PFSK-1 (cell line): ENCODE measurements at regions not wholly inside any gene's neighbourhood (a gene's known extent, or its start where the extent isn't known, plus 50 kb on each side); places are given as distances from the start of the nearest gene placed in this dataset.

Source experiments
- FOXP2 ChIP-seq: optimal IDR thresholded peaks from 2 replicates; pipeline ENCODE3; 2011; ENCODE audit warnings: borderline replicate concordance, control low read depth, inconsistent platforms; ENCODE audit not compliant: insufficient read depth; ENCODE audit errors: extremely low read length, extremely low read depth
- POLR2AphosphoS5 ChIP-seq: IDR thresholded peaks from 2 replicates; pipeline ENCODE4 v1.6.1; 2012; ENCODE audit warnings: low read depth, mild to moderate bottlenecking, control low read depth, low read length, moderate library complexity
- SIN3A ChIP-seq: IDR thresholded peaks from 2 replicates; pipeline ENCODE4 v1.6.1; 2012; ENCODE audit warnings: mild to moderate bottlenecking, low read length, moderate library complexity, borderline replicate concordance; ENCODE audit not compliant: insufficient read depth
- TAF1 ChIP-seq: IDR thresholded peaks from 2 replicates; pipeline ENCODE4 v1.6.1; 2012; ENCODE audit warnings: low read length, control low read depth, borderline replicate concordance; ENCODE audit not compliant: insufficient read depth
- TF ChIP-seq, protein P1 (sequence below), 2 experiments: IDR thresholded peaks; 2 replicates each; pipeline versions ENCODE4 v1.6.1 to v1.8.0; 2011 to 2012; ENCODE audit warnings: low read depth in 2 of 2, low read length in 2 of 2, control low read depth in 1 of 2, inconsistent platforms in 1 of 2, mild to moderate bottlenecking in 1 of 2, moderate library complexity in 1 of 2; ENCODE audit not compliant: insufficient read depth in 1 of 2

DNA sequence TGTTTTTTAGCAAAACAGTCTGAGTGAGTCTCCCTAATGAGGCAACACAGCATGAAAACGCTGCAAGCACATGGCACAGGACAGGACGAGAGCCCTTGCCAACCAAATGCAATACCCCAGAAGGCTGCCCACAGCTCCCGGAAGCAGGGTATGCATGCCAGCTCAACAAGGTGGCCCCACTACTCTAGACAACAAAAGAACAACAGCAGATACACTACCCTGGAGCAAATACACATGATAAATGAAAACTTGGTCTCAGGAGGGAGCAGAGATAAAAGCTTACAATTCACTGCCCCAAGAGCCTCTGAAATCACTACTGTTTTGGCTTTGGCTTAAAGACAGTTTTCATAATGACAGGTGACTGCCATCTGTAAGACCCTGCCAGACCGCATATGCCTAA lies 785.4 kb upstream of the API5 start:
- TF ChIP-seq FOXP2 (no peak), SIN3A (no peak), POLR2AphosphoS5 (no peak), TAF1 (no peak)
- TF ChIP-seq, protein P1, sequence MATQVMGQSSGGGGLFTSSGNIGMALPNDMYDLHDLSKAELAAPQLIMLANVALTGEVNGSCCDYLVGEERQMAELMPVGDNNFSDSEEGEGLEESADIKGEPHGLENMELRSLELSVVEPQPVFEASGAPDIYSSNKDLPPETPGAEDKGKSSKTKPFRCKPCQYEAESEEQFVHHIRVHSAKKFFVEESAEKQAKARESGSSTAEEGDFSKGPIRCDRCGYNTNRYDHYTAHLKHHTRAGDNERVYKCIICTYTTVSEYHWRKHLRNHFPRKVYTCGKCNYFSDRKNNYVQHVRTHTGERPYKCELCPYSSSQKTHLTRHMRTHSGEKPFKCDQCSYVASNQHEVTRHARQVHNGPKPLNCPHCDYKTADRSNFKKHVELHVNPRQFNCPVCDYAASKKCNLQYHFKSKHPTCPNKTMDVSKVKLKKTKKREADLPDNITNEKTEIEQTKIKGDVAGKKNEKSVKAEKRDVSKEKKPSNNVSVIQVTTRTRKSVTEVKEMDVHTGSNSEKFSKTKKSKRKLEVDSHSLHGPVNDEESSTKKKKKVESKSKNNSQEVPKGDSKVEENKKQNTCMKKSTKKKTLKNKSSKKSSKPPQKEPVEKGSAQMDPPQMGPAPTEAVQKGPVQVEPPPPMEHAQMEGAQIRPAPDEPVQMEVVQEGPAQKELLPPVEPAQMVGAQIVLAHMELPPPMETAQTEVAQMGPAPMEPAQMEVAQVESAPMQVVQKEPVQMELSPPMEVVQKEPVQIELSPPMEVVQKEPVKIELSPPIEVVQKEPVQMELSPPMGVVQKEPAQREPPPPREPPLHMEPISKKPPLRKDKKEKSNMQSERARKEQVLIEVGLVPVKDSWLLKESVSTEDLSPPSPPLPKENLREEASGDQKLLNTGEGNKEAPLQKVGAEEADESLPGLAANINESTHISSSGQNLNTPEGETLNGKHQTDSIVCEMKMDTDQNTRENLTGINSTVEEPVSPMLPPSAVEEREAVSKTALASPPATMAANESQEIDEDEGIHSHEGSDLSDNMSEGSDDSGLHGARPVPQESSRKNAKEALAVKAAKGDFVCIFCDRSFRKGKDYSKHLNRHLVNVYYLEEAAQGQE (IDR thresholded peaks at IDR 0.05; ENCODE audit: insufficient read depth in 1 of 2, low read depth in 2 of 2, low read length in 2 of 2) = no peak

DNA sequence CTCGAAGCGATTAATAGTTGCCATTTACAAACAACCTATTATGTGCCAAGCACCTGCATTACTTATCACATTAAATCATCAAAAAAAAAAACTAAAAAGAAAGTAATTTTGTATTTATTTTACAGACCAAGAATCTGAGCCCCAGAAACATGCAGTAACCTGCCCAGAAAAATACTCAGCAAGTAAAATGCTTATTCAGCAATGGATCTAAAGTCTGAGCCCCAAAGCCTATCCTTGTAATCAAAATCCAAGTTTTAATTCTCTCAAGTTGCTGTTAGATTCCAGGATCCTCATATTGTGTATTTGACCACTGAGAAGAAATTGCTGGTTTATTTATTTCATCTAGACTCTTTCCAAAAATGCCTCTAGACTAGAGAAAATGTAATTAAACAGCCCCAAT lies 783.3 kb upstream of the API5 start:
- TF ChIP-seq POLR2AphosphoS5 (no peak), SIN3A (no peak), TAF1 (no peak), FOXP2 (no peak)
- TF ChIP-seq, protein P1 (IDR thresholded peaks at IDR 0.05; ENCODE audit: insufficient read depth in 1 of 2, low read depth in 2 of 2, low read length in 2 of 2) = no peak

DNA sequence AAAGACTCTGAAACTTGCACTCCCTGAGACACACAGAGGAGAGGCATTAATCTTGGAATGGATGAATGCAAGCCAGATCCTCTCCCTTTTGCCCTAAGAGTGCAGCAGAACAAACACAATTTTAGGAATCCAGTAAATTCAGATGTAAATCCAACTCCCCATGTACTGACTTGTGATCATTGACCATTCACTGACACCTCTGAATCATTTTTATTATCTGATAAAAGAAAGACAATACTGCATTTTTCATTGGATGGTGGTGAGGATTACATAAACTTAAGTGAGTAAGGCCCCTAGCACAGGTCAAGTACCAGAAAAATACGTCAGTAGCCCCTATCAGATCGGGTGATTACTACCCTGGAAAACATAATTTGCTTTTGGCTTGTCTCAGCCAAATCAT lies 782.9 kb upstream of the API5 start:
- no peak for TF ChIP-seq FOXP2
- no peak for TF ChIP-seq POLR2AphosphoS5
- no peak for TF ChIP-seq TAF1
- TF ChIP-seq, protein P1 (IDR thresholded peaks at IDR 0.05; ENCODE audit: insufficient read depth in 1 of 2, low read depth in 2 of 2, low read length in 2 of 2) = no peak
- no peak for TF ChIP-seq SIN3A

DNA sequence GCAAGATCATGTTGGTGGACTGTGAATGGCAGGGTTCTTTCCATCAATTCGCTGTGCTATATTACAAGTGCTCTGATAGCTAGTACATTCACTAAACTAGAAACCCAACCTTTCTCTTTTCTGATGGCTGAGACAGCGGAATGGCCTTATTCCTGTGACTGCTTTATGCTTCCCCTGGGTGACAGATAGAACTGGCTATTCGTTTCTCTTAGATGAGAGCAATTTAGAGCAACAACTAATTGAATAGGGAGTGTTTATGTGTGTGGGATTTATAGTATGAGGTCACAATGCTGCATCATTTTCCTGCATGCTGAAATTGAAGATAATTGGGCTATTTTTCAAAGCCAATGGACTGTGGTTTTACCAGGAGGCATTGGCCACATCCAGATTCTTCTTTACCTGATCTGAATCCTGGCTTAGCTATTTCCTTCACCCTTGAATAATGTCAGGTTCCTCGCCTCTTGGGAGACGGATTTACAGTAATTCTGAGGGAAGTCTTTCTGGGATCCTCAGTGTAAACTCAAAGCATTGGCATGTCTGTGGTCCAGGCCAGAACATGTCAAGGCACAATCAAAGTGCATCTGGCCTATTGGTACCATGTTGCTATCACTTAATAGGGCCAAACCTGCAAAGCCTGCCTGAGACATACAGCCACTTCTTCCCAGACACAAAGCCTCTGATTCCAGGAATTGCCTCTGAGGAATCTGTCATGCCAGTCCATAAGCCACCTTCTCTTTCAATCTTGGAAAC lies 775.0 kb upstream of the API5 start:
- TF ChIP-seq, protein P1 (IDR thresholded peaks at IDR 0.05; ENCODE audit: insufficient read depth in 1 of 2, low read depth in 2 of 2, low read length in 2 of 2) = no peak
- no peak for TF ChIP-seq TAF1
- no peak for TF ChIP-seq FOXP2
- no peak for TF ChIP-seq SIN3A
- no peak for TF ChIP-seq POLR2AphosphoS5

DNA sequence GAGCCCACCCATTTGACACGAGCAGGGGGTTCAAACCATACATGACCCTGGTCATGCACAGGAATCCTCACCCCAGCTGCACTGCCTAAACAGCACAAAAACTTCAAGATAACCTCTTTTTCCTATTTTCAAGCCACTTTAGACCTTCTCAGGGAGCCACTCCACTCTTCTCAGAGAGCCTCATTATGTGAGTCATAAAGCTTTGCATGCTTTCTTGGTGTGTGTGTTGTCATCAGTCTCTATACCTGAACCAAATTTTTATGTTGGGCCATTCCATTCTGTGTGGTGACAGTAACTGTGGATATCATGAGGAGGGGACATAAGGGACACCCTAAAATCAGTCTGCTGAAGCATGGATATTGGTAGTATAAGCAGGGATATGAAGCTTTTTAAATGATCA lies 769.5 kb upstream of the API5 start:
- TF ChIP-seq FOXP2 (no peak), TAF1 (no peak), POLR2AphosphoS5 (no peak), SIN3A (no peak)
- TF ChIP-seq, protein P1 (IDR thresholded peaks at IDR 0.05; ENCODE audit: insufficient read depth in 1 of 2, low read depth in 2 of 2, low read length in 2 of 2) = no peak
